Dendritic cell treated with granulocyte-macrophage colony-stimulating factor and Interleukin-4, amounts not matched to agents 40 ng/mL and 50 ng/mL, for 4 days (primary cell): ENCODE measurements at regions not wholly inside any gene's neighbourhood (a gene's known extent, or its start where the extent isn't known, plus 50 kb on each side); places are given as distances from the start of the nearest gene placed in this dataset.
"Not testable (repeated sequence)": the region's sequence is repeated elsewhere in the genome, so short reads cannot be mapped to it uniquely, and the experiment has no call there.

Experiments
- H3K27ac Mint-ChIP-seq: one replicate; pipeline ENCODE4 v1.8.0; 2022; ENCODE audit warnings: mild to moderate bottlenecking, mixed read lengths
- H3K27me3 Mint-ChIP-seq: one replicate; pipeline ENCODE4 v1.8.0; 2022; ENCODE audit warnings: mild to moderate bottlenecking, mixed read lengths
- H3K36me3 Mint-ChIP-seq: one replicate; pipeline ENCODE4 v1.8.0; 2022; ENCODE audit warnings: low read depth, mixed read lengths
- H3K4me1 Mint-ChIP-seq: one replicate; pipeline ENCODE4 v1.8.0; 2022; ENCODE audit warnings: low read depth, mixed read lengths
- H3K4me3 Mint-ChIP-seq: one replicate; pipeline ENCODE4 v1.8.0; 2022; ENCODE audit warnings: mild to moderate bottlenecking, moderate library complexity, mixed read lengths
- H3K9me3 Mint-ChIP-seq: one replicate; pipeline ENCODE4 v1.8.0; 2022; ENCODE audit warnings: mixed read lengths
- intact Hi-C: fragments of 100-400 bp; cut with micrococcal nuclease; formaldehyde crosslinking; loops from one replicate; pipeline ENCODE4 v1.15.0; 2022

DNA sequence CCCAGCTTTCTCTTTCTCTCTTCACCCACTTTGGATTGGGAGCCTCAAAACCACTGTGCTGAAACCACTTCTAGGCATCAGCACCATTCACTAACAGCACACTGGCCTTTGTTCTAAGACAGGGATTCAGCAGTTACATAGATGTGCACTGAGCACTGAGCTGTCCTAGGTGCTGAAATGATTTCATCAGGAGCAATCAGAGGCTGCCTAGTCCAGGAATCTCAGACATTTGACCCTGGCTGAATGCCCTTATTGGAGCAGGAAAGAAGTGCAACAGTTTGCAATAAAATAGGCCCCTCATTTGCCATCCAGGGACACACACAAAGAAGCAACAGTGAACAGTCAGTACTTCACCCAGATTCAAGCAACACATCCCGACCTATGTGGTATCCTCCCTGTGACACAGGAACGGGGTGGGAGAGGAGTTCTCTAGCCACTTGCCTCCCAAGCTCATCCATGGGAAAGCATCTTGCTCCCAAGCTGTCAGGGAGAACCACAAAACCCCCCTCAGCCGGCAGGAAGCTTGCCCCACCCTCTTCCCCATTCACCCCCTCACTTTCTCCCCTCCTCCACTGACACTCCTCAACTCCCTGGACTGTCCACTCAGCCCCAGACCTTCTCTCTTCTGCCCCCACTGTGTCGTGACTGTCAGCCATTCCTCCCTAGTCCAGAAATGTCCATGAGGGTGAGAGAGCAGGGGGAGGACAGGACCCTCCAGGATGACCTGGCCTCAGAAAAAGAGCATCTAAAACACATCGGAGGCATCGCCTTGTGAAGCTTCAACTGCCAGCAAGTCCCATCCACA is 304.4 kb downstream of the PREX1 start:
- Mint-ChIP-seq H3K27me3 (peaks cover 2% of the 10 kb centered on the region), H3K9me3 (no peaks in the 10 kb centered on the region), H3K4me1 (no peaks in the 10 kb centered on the region), H3K36me3 (no peaks in the 10 kb centered on the region), H3K4me3 (no peak overlapping the region), H3K27ac (no peak overlapping the region)
- intact Hi-C loops = no loop called here

GRCh38 chr20:48521121-48521520 is 306.7 kb downstream of the PREX1 start:
- peaks cover 6% of the 10 kb centered on the region for H3K4me1 Mint-ChIP-seq
- H3K27me3 Mint-ChIP-seq = peaks cover 5% of the 10 kb centered on the region
- H3K36me3 Mint-ChIP-seq = no peaks in the 10 kb centered on the region
- H3K9me3 Mint-ChIP-seq = no peaks in the 10 kb centered on the region
- no peak overlapping the region for H3K4me3 Mint-ChIP-seq
- H3K27ac Mint-ChIP-seq = no peak overlapping the region
- intact Hi-C loops = no loop called here

DNA sequence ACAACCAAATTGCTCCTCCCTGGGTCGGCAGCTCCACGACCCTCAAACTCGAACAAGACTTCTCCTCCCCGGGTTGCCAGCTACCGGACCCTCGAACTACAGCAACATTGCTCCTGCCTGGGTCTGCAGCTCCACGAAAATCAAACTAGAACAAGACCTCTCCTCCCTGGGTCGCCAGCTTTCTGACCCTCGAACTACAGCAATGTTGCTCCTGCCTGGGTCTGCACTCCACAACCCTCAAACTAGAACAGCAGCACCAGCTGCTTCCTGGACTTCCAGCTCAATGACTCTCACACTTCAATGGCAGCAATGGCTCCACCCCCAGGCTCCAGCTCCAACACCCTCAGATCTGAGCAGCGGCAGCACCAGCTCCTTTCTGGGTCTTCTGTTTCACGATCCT is 311.6 kb downstream of the PREX1 start:
- H3K27ac Mint-ChIP-seq, H3K36me3 Mint-ChIP-seq, intact Hi-C loops, H3K4me1 Mint-ChIP-seq, H3K4me3 Mint-ChIP-seq: not testable (repeated sequence)
- peaks cover 13% of the 10 kb centered on the region for H3K27me3 Mint-ChIP-seq
- H3K9me3 Mint-ChIP-seq = peaks cover 24% of the 10 kb centered on the region

DNA sequence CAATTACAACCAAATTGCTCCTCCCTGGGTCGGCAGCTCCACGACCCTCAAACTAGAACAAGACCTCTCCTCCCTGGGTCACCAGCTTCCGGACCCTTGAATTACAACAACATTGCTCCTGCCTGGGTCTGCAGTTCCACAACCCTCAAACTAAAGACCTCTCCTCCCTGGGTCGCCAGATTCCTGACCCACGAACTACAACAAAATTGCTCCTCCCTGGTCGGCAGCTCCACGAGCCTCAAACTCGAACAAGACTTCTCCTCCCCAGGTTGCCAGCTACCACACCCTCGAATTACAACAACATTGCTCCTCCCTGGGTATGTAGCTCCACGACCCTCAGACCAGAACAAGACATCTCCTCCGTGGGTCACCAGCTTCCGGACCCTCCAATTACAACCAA is 313.2 kb downstream of the PREX1 start:
- H3K36me3 Mint-ChIP-seq, intact Hi-C loops, H3K4me3 Mint-ChIP-seq, H3K4me1 Mint-ChIP-seq, H3K27ac Mint-ChIP-seq: not testable (repeated sequence)
- peaks cover 13% of the 10 kb centered on the region for H3K27me3 Mint-ChIP-seq
- H3K9me3 Mint-ChIP-seq = peaks cover 30% of the 10 kb centered on the region

DNA sequence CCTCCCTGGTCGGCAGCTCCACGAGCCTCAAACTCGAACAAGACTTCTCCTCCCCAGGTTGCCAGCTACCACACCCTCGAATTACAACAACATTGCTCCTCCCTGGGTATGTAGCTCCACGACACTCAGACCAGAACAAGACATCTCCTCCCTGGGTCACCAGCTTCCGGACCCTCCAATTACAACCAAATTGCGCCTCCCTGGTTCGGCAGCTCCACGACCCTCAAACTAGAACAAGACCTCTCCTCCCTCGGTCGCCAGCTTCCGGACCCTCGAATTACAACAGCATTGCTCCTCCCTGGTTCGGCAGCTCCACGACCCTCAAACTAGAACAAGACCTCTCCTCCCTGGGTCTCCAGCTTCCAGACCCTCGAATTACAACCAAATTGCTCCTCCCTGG is 315.3 kb downstream of the PREX1 start:
- Mint-ChIP-seq H3K27me3 (peaks cover 16% of the 10 kb centered on the region), H3K9me3 (peaks cover 39% of the 10 kb centered on the region)
- intact Hi-C loops, H3K36me3 Mint-ChIP-seq, H3K27ac Mint-ChIP-seq, H3K4me1 Mint-ChIP-seq, H3K4me3 Mint-ChIP-seq: not testable (repeated sequence)

GRCh38 chr20:48505066-48505465 is 322.7 kb downstream of the PREX1 start:
- H3K9me3 Mint-ChIP-seq, intact Hi-C loops, H3K27me3 Mint-ChIP-seq, H3K4me1 Mint-ChIP-seq, H3K36me3 Mint-ChIP-seq, H3K4me3 Mint-ChIP-seq, H3K27ac Mint-ChIP-seq: not testable (repeated sequence)

GRCh38 chr20:48503166-48503815 is 324.5 kb downstream of the PREX1 start:
- H3K27me3 Mint-ChIP-seq = peaks cover 5% of the 10 kb centered on the region
- no peak overlapping the region for H3K4me3 Mint-ChIP-seq
- no peaks in the 10 kb centered on the region for H3K36me3 Mint-ChIP-seq
- H3K4me1 Mint-ChIP-seq = no peaks in the 10 kb centered on the region
- peaks cover 3% of the 10 kb centered on the region for H3K9me3 Mint-ChIP-seq
- H3K27ac Mint-ChIP-seq = no peak overlapping the region
- intact Hi-C loops = no loop called here

DNA sequence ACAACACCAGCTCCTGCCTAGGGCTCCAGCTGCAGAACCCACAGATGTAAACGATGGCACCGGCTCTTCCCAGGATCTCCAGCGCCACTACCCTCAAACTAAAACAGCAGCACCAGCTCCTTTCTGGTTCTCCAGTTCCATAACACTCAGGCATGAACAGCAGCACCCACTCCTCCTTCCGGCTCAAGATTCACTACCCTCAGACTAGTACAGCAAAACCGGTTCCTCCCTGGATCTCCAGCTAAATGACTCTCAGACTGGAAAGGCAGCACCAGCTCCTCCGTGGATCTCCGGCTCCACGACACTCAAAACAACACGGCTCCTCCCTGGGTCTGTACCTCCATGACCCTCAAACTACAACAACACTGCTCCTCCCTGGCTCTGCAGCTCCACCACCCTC is 325.0 kb downstream of the PREX1 start:
- no peaks in the 10 kb centered on the region for H3K36me3 Mint-ChIP-seq
- H3K4me3 Mint-ChIP-seq = no peak overlapping the region
- H3K27me3 Mint-ChIP-seq = peaks cover 5% of the 10 kb centered on the region
- intact Hi-C loops = no loop called here
- H3K4me1 Mint-ChIP-seq = no peaks in the 10 kb centered on the region
- no peaks in the 10 kb centered on the region for H3K9me3 Mint-ChIP-seq
- no peak overlapping the region for H3K27ac Mint-ChIP-seq

- intact Hi-C loops = no loop called here
- peaks cover 5% of the 10 kb centered on the region for H3K27me3 Mint-ChIP-seq
- no peaks in the 10 kb centered on the region for H3K36me3 Mint-ChIP-seq
- no peaks in the 10 kb centered on the region for H3K4me1 Mint-ChIP-seq
- H3K9me3 Mint-ChIP-seq = no peaks in the 10 kb centered on the region
- H3K27ac Mint-ChIP-seq = no peak overlapping the region
- no peak overlapping the region for H3K4me3 Mint-ChIP-seq
Observed at GRCh38 chr20:48502016-48502415, 325.8 kb downstream of the PREX1 start.

DNA sequence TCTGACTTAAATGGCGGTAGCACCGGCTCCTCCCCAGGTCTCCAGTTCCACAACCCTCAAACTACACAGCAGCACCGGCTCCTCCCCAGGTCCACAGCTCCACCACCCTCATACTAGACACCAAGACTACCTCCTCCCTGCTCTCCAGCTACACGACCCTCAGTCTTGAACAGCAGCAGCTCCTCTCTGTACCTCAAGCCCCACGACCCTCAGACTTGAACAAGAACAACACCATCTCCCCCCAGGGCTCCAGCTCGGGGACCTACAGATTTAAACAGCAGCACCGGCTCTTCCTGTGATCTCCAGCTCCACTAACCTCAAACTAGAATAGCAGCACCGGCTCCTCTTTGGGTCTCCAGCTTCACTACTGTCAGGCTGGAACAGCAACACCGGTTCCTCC is 326.9 kb downstream of the PREX1 start:
- intact Hi-C loops, H3K4me3 Mint-ChIP-seq, H3K27me3 Mint-ChIP-seq, H3K9me3 Mint-ChIP-seq, H3K4me1 Mint-ChIP-seq, H3K36me3 Mint-ChIP-seq, H3K27ac Mint-ChIP-seq: not testable (repeated sequence)

DNA sequence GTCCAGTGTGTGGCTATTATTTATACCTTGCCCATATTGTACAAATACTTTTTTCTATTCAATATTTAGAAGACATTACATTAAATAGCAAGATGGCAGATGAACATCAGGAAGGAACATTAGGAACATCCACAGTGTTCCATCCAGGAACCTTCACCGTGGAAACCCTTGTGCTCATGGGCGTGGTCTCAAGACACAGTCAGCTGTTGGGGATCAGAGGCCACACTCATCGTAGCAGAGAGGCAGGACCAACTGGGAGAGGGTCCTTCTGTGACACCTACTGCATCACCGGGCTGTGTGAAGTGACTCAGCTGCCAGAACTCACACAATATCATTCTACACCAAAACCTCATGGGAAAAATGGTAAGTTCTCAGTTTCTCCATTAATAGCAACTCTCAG is 328.9 kb downstream of the PREX1 start:
- H3K27me3 Mint-ChIP-seq, H3K9me3 Mint-ChIP-seq, intact Hi-C loops, H3K4me3 Mint-ChIP-seq, H3K27ac Mint-ChIP-seq, H3K36me3 Mint-ChIP-seq, H3K4me1 Mint-ChIP-seq: not testable (repeated sequence)

- H3K4me1 Mint-ChIP-seq, H3K4me3 Mint-ChIP-seq, H3K27ac Mint-ChIP-seq, H3K36me3 Mint-ChIP-seq, intact Hi-C loops, H3K27me3 Mint-ChIP-seq, H3K9me3 Mint-ChIP-seq: not testable (repeated sequence)
Observed at GRCh38 chr20:48498125-48498524, 329.7 kb downstream of the PREX1 start.

DNA sequence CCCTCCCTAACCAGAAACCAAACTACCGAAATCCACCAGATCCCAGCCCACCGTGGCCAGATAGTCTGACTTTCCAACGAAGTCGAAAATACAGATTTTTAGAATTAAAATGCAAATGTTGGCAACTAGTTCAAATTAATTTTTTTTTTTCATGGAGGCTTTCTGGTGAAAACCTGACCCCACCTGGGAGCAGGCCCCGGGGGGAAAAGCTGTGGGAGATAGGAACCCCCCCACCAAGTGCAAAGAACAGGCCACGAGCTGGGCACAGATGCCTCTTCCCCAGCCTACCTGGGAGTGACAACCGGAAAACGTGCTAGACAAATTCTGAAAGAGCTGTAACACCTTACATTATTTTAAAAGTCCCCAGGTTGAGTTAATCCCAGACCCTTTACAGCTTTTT is 333.8 kb downstream of the PREX1 start:
- no peaks in the 10 kb centered on the region for H3K36me3 Mint-ChIP-seq
- H3K27me3 Mint-ChIP-seq = no peaks in the 10 kb centered on the region
- H3K4me1 Mint-ChIP-seq = no peaks in the 10 kb centered on the region
- H3K4me3 Mint-ChIP-seq = no peak overlapping the region
- no peaks in the 10 kb centered on the region for H3K9me3 Mint-ChIP-seq
- intact Hi-C loops = no loop called here
- H3K27ac Mint-ChIP-seq = no peak overlapping the region

DNA sequence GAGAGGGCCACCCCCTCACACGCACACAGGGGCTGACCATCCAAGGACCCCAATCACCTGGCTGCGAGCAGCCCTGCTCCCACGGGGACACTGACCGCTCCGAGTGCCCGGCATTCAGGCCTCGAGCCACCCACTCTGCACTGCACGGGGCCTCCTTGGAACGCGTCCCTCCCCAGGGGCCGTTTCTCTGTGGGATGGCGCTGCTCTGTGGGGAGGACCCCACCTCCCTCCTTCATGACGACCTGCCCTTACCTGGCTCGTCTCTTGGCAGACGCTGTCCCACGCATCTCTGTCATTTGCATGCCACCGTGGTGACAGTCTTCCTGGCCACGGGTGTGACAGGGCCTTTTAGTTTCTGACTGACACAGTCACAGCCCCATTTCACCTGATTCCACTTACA is 334.5 kb downstream of the PREX1 start:
- H3K9me3 Mint-ChIP-seq, intact Hi-C loops, H3K27ac Mint-ChIP-seq, H3K27me3 Mint-ChIP-seq, H3K4me3 Mint-ChIP-seq, H3K36me3 Mint-ChIP-seq, H3K4me1 Mint-ChIP-seq: not testable (repeated sequence)

GRCh38 chr20:48492715-48493070 is 335.1 kb downstream of the PREX1 start:
- no peak overlapping the region for H3K4me3 Mint-ChIP-seq
- H3K9me3 Mint-ChIP-seq = no peaks in the 10 kb centered on the region
- H3K27me3 Mint-ChIP-seq = peaks cover 4% of the 10 kb centered on the region
- intact Hi-C loops = no loop called here
- H3K27ac Mint-ChIP-seq = no peak overlapping the region
- H3K36me3 Mint-ChIP-seq = no peaks in the 10 kb centered on the region
- no peaks in the 10 kb centered on the region for H3K4me1 Mint-ChIP-seq
